ENCODE measurements at regions not wholly inside any gene's neighbourhood (a gene's known extent, or its start where the extent isn't known, plus 50 kb on each side); places are given as distances from the start of the nearest gene placed in this dataset.

GRCh38 chr5:10125116-10125515, 124.6 kb downstream of the ATPSCKMT start:
- TF ChIP-seq CTCF (IDR thresholded peaks at IDR 0.05) = no peak
- no peak for TF ChIP-seq POLR2AphosphoS5 (IDR thresholded peaks at IDR 0.05)
- no peak for TF ChIP-seq EP300 (IDR thresholded peaks at IDR 0.05)
- no peak for TF ChIP-seq POLR2A (IDR thresholded peaks at IDR 0.05)

All from gastroesophageal sphincter (tissue), 3 donors.